Lung (tissue), 11 donors: ENCODE measurements at regions not wholly inside any gene's neighbourhood (a gene's known extent, or its start where the extent isn't known, plus 50 kb on each side); places are given as distances from the start of the nearest gene placed in this dataset.

Source experiments
- ATAC-seq: fragments of 200-7000 bp; cut with Tn5 transposase; one replicate; pipeline ENCODE4 v1.9.1; 2020; ENCODE audit warnings: moderate number of reproducible peaks; ENCODE audit not compliant: insufficient read depth, low FRiP score
- DNase-seq, 3 donors: peaks; one replicate each; pipeline ENCODE4 v3.0.0-alpha.2; 2013 to 2017
- H3K27ac ChIP-seq, 2 donors: one replicate each; pipeline ENCODE4 v1.5.1; 2013; ENCODE audit warnings: mild to moderate bottlenecking in 2 of 2, moderate library complexity in 2 of 2, control low read depth in 1 of 2, inconsistent platforms in 1 of 2, low read depth in 1 of 2, low read length in 1 of 2
- H3K27me3 ChIP-seq, 3 donors: one replicate each; pipeline ENCODE4 v1.5.1; 2013; ENCODE audit warnings: low read length in 2 of 3; ENCODE audit not compliant: control insufficient read depth in 3 of 3, insufficient read depth in 3 of 3
- H3K36me3 ChIP-seq, 4 donors: one replicate each; pipeline ENCODE4 v1.5.1; 2013; ENCODE audit warnings: low read length in 4 of 4, mild to moderate bottlenecking in 1 of 4, moderate library complexity in 1 of 4; ENCODE audit not compliant: control insufficient read depth in 4 of 4, insufficient read depth in 4 of 4
- H3K4me1 ChIP-seq, 5 donors: one replicate each; pipeline ENCODE4 v1.5.1; 2013; ENCODE audit warnings: low read length in 5 of 5, mild to moderate bottlenecking in 2 of 5, moderate library complexity in 1 of 5; ENCODE audit not compliant: control insufficient read depth in 5 of 5, insufficient read depth in 5 of 5
- H3K4me3 ChIP-seq: one replicate; pipeline ENCODE4 v1.5.1; 2013; ENCODE audit warnings: mild to moderate bottlenecking, control low read depth, moderate library complexity
- H3K9ac ChIP-seq, 2 donors: one replicate each; pipeline ENCODE4 v1.5.1; 2013; ENCODE audit warnings: low read length in 2 of 2, control low read depth in 1 of 2; ENCODE audit not compliant: insufficient read depth in 1 of 2
- H3K9me3 ChIP-seq, 4 donors: one replicate each; pipeline ENCODE4 v1.5.1; 2013; ENCODE audit warnings: low read length in 3 of 4, mild to moderate bottlenecking in 1 of 4, moderate library complexity in 1 of 4; ENCODE audit not compliant: control insufficient read depth in 4 of 4, insufficient read depth in 3 of 4
- CTCF ChIP-seq: IDR thresholded peaks from 2 replicates; pipeline ENCODE4 v1.5.1; 2012; ENCODE audit warnings: mild to moderate bottlenecking; ENCODE audit errors: control extremely low read depth, extremely low read depth
- WGBS, 2 donors: extraction: QIAGEN DNeasy Blood & Tissue Kit; methylation state at CpG; one replicate each; pipeline ENCODE4 v1.1.7; 2013; 5-methylcytosine and 5-hydroxymethylcytosine counted together
- donor health status: control.
- donor health status: control.
- donor health status: Bipolar disorder and iron deficiency.
- donor health status: healthy.
- donor health status: DM: yes; HTN: yes; CAD: no.

GRCh38 chr2:7280790-7281189 lies 363.6 kb downstream of the RNF144A start:
- Histone ChIP-seq H3K36me3 (no peaks in the 10 kb centered on the region), H3K9me3 (no peaks in the 10 kb centered on the region), H3K27ac (no peak overlapping the region), H3K4me3 (no peak overlapping the region), H3K4me1 (peaks cover 0 to 10% (median 0%) of the 10 kb centered on the region in 5 donors), H3K9ac (no peak overlapping the region), H3K27me3 (no peaks in the 10 kb centered on the region)
- ATAC-seq (no peak), DNase-seq (no peak)
- TF ChIP-seq CTCF: no peak
- WGBS, 2 donors: 90 to 96% methylated on average over 3 of the region's 3 CpGs

- Histone ChIP-seq H3K27ac (no peak overlapping the region), H3K9ac (no peak overlapping the region), H3K9me3 (no peaks in the 10 kb centered on the region), H3K4me3 (no peak overlapping the region), H3K4me1 (peaks cover 0 to 10% (median 0%) of the 10 kb centered on the region in 5 donors), H3K36me3 (no peaks in the 10 kb centered on the region), H3K27me3 (no peaks in the 10 kb centered on the region)
- WGBS, 2 donors: 66 to 69% methylated on average over 9 of the region's 9 CpGs
- no peak for TF ChIP-seq CTCF
- DNase-seq (peak; percentile 77 to 92 (median 79)), ATAC-seq (no peak)
Measured at GRCh38 chr2:7281231-7282201, 364.3 kb downstream of the RNF144A start.

- DNase-seq (no peak), ATAC-seq (no peak)
- Histone ChIP-seq H3K9ac (no peak overlapping the region), H3K27me3 (no peaks in the 10 kb centered on the region), H3K36me3 (no peaks in the 10 kb centered on the region), H3K4me3 (no peak overlapping the region), H3K9me3 (peaks cover 0 to 2% (median 0%) of the 10 kb centered on the region in 4 donors), H3K27ac (no peak overlapping the region), H3K4me1 (peaks cover 0 to 6% (median 0%) of the 10 kb centered on the region in 5 donors)
- no peak for TF ChIP-seq CTCF
- WGBS, 2 donors: 90 to 94% methylated on average over 9 of the region's 9 CpGs
Measured at GRCh38 chr2:7286120-7286519, 368.9 kb downstream of the RNF144A start.
